ENCODE measurements at regions not wholly inside any gene's neighbourhood (a gene's known extent, or its start where the extent isn't known, plus 50 kb on each side); places are given as distances from the start of the nearest gene placed in this dataset.

GRCh38 chr2:128775914-128776285 lies 457.2 kb upstream of the HS6ST1 start:
- TF ChIP-seq CTCF (IDR thresholded peaks at IDR 0.05 in 4 of 5, conservative IDR thresholded peaks at IDR 0.05 in 1 of 5): no peak
- TF ChIP-seq POLR2A (IDR thresholded peaks at IDR 0.05): no peak
- H3K27ac ChIP-seq: no peak overlapping the region
- intact Hi-C loops (cut with DNase I; ENCODE audit: low total_unique reads): no loop called here
- no peak for DNase-seq
- no peak for ATAC-seq
- H3K36me3 ChIP-seq: no peaks in the 10 kb centered on the region
- peaks cover 10 to 12% of the 10 kb centered on the region in 2 donors for H3K4me1 ChIP-seq
- H3K9me3 ChIP-seq: no peaks in the 10 kb centered on the region
- in situ Hi-C loops (cut with MboI; ENCODE audit: low sequenced_read_pairs in 4 of 4): no loop called here
- H3K27me3 ChIP-seq: no peaks in the 10 kb centered on the region
- no peak overlapping the region for H3K4me3 ChIP-seq

GRCh38 chr2:128776461-128777195 lies 458.0 kb upstream of the HS6ST1 start:
- DNase-seq (no peak), ATAC-seq (no peak)
- H3K9me3 ChIP-seq: no peaks in the 10 kb centered on the region
- no peak overlapping the region for H3K27ac ChIP-seq
- TF ChIP-seq CTCF (IDR thresholded peaks at IDR 0.05 in 4 of 5, conservative IDR thresholded peaks at IDR 0.05 in 1 of 5): no peak
- TF ChIP-seq POLR2A (IDR thresholded peaks at IDR 0.05): no peak
- H3K36me3 ChIP-seq: no peaks in the 10 kb centered on the region
- H3K4me1 ChIP-seq: peaks cover 10 to 12% of the 10 kb centered on the region in 2 donors
- H3K27me3 ChIP-seq: no peaks in the 10 kb centered on the region
- in situ Hi-C loops (cut with MboI; ENCODE audit: low sequenced_read_pairs in 4 of 4): no loop called here
- H3K4me3 ChIP-seq: no peak overlapping the region
- intact Hi-C loops (cut with DNase I; ENCODE audit: low total_unique reads): no loop called here

GRCh38 chr2:128777196-128778035 lies 458.7 kb upstream of the HS6ST1 start:
- DNase-seq: no peak
- peaks cover 10 to 12% of the 10 kb centered on the region in 2 donors for H3K4me1 ChIP-seq
- no peak overlapping the region for H3K27ac ChIP-seq
- no peaks in the 10 kb centered on the region for H3K9me3 ChIP-seq
- no peaks in the 10 kb centered on the region for H3K36me3 ChIP-seq
- in situ Hi-C loops (cut with MboI; ENCODE audit: low sequenced_read_pairs in 4 of 4): no loop called here
- H3K27me3 ChIP-seq: no peaks in the 10 kb centered on the region
- no peak for ATAC-seq
- H3K4me3 ChIP-seq: no peak overlapping the region
- TF ChIP-seq CTCF (IDR thresholded peaks at IDR 0.05 in 4 of 5, conservative IDR thresholded peaks at IDR 0.05 in 1 of 5): no peak
- no peak for TF ChIP-seq POLR2A (IDR thresholded peaks at IDR 0.05)
- intact Hi-C loops (cut with DNase I; ENCODE audit: low total_unique reads): no loop called here

- intact Hi-C loops (cut with DNase I; ENCODE audit: low total_unique reads): no loop called here
- in situ Hi-C loops (cut with MboI; ENCODE audit: low sequenced_read_pairs in 4 of 4): no loop called here
- Histone ChIP-seq H3K27me3 (no peaks in the 10 kb centered on the region), H3K4me3 (no peak overlapping the region), H3K36me3 (no peaks in the 10 kb centered on the region), H3K27ac (no peak overlapping the region), H3K9me3 (no peaks in the 10 kb centered on the region), H3K4me1 (peaks cover 8 to 12% of the 10 kb centered on the region in 2 donors)
- no peak for TF ChIP-seq CTCF (IDR thresholded peaks at IDR 0.05 in 4 of 5, conservative IDR thresholded peaks at IDR 0.05 in 1 of 5)
- ATAC-seq: no peak
- no peak for DNase-seq
Measured at GRCh38 chr2:128778843-128779242, 460.2 kb upstream of the HS6ST1 start.
